ENCODE measurements at regions not wholly inside any gene's neighbourhood (a gene's known extent, or its start where the extent isn't known, plus 50 kb on each side); places are given as distances from the start of the nearest gene placed in this dataset.
A peak's percentile ranks its signal among the peaks of the same experiment; 100 is the strongest.

DNA sequence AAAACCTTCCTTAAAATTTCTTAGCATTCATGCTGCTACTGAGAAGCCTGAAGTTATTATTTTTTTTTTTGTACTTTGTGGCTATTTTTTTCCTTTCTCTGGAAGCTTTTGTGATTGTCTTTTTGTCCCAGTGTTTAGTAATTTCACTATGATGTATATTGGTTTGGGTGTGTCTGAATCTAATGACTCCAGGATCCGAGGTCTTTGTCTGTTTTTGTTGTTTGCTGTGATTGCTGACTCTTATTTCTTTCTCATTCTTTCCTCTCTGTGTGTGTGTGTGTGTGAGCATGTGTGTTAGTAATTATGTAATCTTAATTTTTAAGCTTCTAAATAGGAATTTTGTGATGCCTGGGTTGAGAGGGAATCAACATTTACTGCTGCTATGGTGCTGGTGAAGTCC, 152.0 kb downstream of the RAP2B start:
- no peak overlapping the region for H3K4me3 ChIP-seq
- H3K27me3 ChIP-seq (ENCODE audit: control insufficient read depth in 3 of 3, insufficient read depth in 3 of 3, low read length in 2 of 3), result no peaks in the 10 kb centered on the region
- no peaks in the 10 kb centered on the region for H3K9me3 ChIP-seq (ENCODE audit: control insufficient read depth in 4 of 4, insufficient read depth in 3 of 4, low read length in 3 of 4)
- H3K4me1 ChIP-seq (ENCODE audit: control insufficient read depth in 5 of 5, insufficient read depth in 5 of 5, low read length in 5 of 5), result no peaks in the 10 kb centered on the region
- ATAC-seq (ENCODE audit: insufficient read depth, low FRiP score) (no peak), DNase-seq (no peak)
- TF ChIP-seq, protein P1, sequence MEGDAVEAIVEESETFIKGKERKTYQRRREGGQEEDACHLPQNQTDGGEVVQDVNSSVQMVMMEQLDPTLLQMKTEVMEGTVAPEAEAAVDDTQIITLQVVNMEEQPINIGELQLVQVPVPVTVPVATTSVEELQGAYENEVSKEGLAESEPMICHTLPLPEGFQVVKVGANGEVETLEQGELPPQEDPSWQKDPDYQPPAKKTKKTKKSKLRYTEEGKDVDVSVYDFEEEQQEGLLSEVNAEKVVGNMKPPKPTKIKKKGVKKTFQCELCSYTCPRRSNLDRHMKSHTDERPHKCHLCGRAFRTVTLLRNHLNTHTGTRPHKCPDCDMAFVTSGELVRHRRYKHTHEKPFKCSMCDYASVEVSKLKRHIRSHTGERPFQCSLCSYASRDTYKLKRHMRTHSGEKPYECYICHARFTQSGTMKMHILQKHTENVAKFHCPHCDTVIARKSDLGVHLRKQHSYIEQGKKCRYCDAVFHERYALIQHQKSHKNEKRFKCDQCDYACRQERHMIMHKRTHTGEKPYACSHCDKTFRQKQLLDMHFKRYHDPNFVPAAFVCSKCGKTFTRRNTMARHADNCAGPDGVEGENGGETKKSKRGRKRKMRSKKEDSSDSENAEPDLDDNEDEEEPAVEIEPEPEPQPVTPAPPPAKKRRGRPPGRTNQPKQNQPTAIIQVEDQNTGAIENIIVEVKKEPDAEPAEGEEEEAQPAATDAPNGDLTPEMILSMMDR (IDR thresholded peaks at IDR 0.05; ENCODE audit: control extremely low read depth, extremely low read depth), result no peak
- no peaks in the 10 kb centered on the region for H3K36me3 ChIP-seq (ENCODE audit: control insufficient read depth in 4 of 4, insufficient read depth in 4 of 4, low read length in 4 of 4)
- 80 to 95% methylated on average over 1 of the region's 1 CpG for WGBS, 2 donors
- no peak overlapping the region for H3K9ac ChIP-seq (ENCODE audit: insufficient read depth in 1 of 2, low read length in 2 of 2)
- H3K27ac ChIP-seq (ENCODE audit: low read depth in 1 of 2, low read length in 1 of 2), result no peak overlapping the region

- Histone ChIP-seq H3K9me3 (ENCODE audit: control insufficient read depth in 4 of 4, insufficient read depth in 3 of 4, low read length in 3 of 4) (no peaks in the 10 kb centered on the region), H3K4me1 (ENCODE audit: control insufficient read depth in 5 of 5, insufficient read depth in 5 of 5, low read length in 5 of 5) (peaks cover 0 to 9% (median 0%) of the 10 kb centered on the region in 5 donors), H3K36me3 (ENCODE audit: control insufficient read depth in 4 of 4, insufficient read depth in 4 of 4, low read length in 4 of 4) (no peaks in the 10 kb centered on the region), H3K27ac (ENCODE audit: low read depth in 1 of 2, low read length in 1 of 2) (no peak overlapping the region), H3K4me3 (no peak overlapping the region), H3K27me3 (ENCODE audit: control insufficient read depth in 3 of 3, insufficient read depth in 3 of 3, low read length in 2 of 3) (no peaks in the 10 kb centered on the region), H3K9ac (ENCODE audit: insufficient read depth in 1 of 2, low read length in 2 of 2) (no peak overlapping the region)
- TF ChIP-seq, protein P1 (IDR thresholded peaks at IDR 0.05; ENCODE audit: control extremely low read depth, extremely low read depth), result no peak
- DNase-seq (no peak), ATAC-seq (ENCODE audit: insufficient read depth, low FRiP score) (no peak)
Observed at GRCh38 chr3:153315781-153316180, 153.8 kb downstream of the RAP2B start.

DNA sequence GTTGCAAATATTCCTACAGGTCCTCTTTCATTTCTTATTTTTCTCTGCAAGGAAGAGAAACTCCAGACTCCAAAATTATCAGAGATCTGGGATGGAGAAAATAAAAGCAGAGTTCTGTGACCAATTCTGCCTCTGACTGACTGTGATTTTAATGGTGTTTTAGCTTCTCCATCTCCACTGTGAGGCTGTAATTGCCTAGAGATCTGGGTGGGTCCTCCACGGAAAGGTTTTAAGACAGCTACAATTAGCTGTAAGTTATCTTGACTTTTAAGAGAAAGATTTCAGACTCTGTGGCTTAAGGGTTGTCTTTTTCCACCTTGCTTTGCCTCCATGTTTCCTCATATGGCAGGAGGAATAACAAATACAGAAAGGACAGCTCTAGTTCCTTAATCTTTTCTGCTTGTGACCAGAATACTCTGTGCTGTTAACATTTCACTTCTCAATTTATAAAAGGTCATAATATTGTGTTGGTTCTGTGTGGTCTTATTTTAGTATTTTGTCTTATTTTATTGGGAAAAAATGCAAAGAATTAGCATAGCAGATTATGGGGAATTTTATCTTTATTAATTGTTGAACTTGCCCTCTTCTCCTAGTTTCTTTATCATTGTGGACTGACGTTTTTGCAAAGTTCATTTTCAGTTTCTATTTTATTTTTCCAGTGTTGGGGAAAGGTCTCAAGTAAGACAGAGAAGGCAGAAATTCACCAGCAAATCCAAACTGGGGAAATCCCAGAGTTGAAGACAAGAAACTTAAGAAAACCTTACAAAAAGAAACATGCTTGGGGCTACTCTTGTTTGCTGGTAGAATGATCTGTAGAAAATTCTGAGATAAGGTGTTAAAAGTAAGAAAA, 157.9 kb downstream of the RAP2B start:
- WGBS, 2 donors, result 31 to 56% methylated on average over 2 of the region's 2 CpGs
- no peaks in the 10 kb centered on the region for H3K9me3 ChIP-seq (ENCODE audit: control insufficient read depth in 4 of 4, insufficient read depth in 3 of 4, low read length in 3 of 4)

More for the DNA sequence above, 157.9 kb downstream of the RAP2B start:
- no peak overlapping the region for H3K9ac ChIP-seq (ENCODE audit: insufficient read depth in 1 of 2, low read length in 2 of 2)
- DNase-seq (peak in 1 of 3 donors; percentile 23), ATAC-seq (ENCODE audit: insufficient read depth, low FRiP score) (no peak)
- H3K27me3 ChIP-seq (ENCODE audit: control insufficient read depth in 3 of 3, insufficient read depth in 3 of 3, low read length in 2 of 3), result no peaks in the 10 kb centered on the region
- H3K27ac ChIP-seq (ENCODE audit: low read depth in 1 of 2, low read length in 1 of 2), result no peak overlapping the region
- TF ChIP-seq, protein P1 (IDR thresholded peaks at IDR 0.05; ENCODE audit: control extremely low read depth, extremely low read depth), result no peak
- H3K36me3 ChIP-seq (ENCODE audit: control insufficient read depth in 4 of 4, insufficient read depth in 4 of 4, low read length in 4 of 4), result no peaks in the 10 kb centered on the region
- H3K4me1 ChIP-seq (ENCODE audit: control insufficient read depth in 5 of 5, insufficient read depth in 5 of 5, low read length in 5 of 5), result peaks cover 0 to 9% (median 0%) of the 10 kb centered on the region in 5 donors
- no peak overlapping the region for H3K4me3 ChIP-seq

All from lung (tissue), 11 donors.